ENCODE measurements at regions not wholly inside any gene's neighbourhood (a gene's known extent, or its start where the extent isn't known, plus 50 kb on each side); places are given as distances from the start of the nearest gene placed in this dataset.

DNA sequence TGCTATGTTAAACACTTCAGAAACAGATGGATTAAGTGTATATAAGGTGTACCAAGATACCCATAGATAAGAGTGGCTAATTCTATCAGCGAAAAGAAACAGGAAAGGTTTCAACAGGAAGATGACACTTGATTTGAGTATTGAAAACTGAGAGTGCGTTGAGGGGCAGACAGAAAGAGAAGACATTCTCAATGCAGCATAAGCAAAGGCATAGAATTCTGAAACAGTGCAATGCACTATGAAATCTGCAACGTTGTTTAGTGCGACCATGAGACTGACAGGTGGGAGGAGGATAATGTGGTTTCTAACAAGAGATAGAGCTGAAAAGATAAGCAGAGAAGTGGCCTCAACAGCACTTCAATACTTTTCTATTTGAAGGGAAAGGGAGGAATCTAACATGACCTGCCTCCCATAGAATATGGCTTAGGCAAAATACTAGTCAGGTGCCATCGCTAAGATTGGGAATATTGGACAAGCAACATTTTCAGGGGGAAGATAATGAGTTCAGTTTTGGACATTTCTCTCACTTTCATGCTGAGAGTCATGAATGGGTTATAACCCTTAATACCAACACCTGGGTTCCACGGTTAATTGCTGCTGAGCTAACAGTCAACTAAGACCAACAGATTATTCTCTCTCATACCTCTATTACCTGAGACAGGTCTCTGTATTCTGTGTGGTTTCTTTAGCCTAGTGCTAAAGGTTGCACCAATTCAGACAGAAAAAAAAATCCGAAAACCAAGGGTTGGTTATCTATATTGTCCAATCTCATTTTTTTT, 312.9 kb upstream of the ARID1B start:
- Mint-ChIP-seq H3K4me3 (no peak overlapping the region), H3K4me1 (no peaks in the 10 kb centered on the region), H3K27ac (no peak overlapping the region), H3K36me3 (ENCODE audit: low read depth) (no peaks in the 10 kb centered on the region), H3K9me3 (no peaks in the 10 kb centered on the region), H3K27me3 (peaks cover 8% of the 10 kb centered on the region)
- intact Hi-C loops (cut with micrococcal nuclease) = no loop called here
- DNase-seq = no peak

DNA sequence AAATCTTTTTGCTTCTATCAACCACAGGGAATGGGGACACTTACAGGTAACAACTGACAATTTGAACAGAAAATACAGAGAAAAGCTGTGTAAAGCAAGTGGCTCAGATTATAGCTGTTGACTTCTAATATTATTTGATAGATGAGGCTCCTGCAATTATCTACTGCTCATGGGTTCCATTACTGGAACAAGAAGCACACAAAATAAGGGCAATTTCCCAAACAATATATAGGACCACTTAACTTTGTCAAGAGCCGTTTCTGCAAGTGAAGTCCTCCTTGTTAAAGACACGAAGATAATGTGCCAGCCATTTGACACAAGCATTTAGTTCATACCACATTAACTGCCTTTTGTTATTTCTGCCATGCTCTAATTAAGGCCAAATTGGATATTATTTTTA, 315.5 kb upstream of the ARID1B start:
- H3K27ac Mint-ChIP-seq = no peak overlapping the region
- H3K4me1 Mint-ChIP-seq = no peaks in the 10 kb centered on the region
- intact Hi-C loops (cut with micrococcal nuclease) = no loop called here
- no peaks in the 10 kb centered on the region for H3K9me3 Mint-ChIP-seq
- no peaks in the 10 kb centered on the region for H3K36me3 Mint-ChIP-seq (ENCODE audit: low read depth)
- H3K4me3 Mint-ChIP-seq = no peak overlapping the region
- peaks cover 8% of the 10 kb centered on the region for H3K27me3 Mint-ChIP-seq
- no peak for DNase-seq

GRCh38 chr6:156457601-156458000, 319.6 kb upstream of the ARID1B start:
- Mint-ChIP-seq H3K27ac (no peak overlapping the region), H3K9me3 (no peaks in the 10 kb centered on the region), H3K4me1 (no peaks in the 10 kb centered on the region), H3K27me3 (peaks cover 6% of the 10 kb centered on the region), H3K4me3 (no peak overlapping the region), H3K36me3 (ENCODE audit: low read depth) (no peaks in the 10 kb centered on the region)
- no peak for DNase-seq
- intact Hi-C loops (cut with micrococcal nuclease) = no loop called here

DNA sequence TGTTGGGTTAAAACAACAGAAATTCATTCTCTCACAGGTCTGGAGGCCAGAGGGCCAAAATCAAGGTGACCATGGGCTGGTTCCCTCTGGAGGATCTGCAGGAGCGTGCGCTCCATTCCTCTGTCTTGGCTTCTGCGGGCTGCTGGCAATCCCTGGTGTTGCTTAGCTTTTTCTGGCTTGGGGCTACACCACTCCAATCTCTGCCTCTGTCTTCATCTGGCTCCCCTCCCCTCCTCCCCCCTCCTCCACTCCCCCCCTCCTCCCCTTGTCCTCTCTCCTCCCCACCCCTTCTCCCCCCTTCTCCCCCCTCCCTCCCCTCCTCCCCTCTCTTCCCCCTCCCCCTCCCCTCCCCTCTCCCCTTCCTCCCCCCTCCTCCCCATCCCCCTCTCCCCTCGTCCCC, 321.3 kb upstream of the ARID1B start:
- no peak for DNase-seq
- H3K4me3 Mint-ChIP-seq = no peak overlapping the region
- H3K9me3 Mint-ChIP-seq = no peaks in the 10 kb centered on the region
- intact Hi-C loops (cut with micrococcal nuclease) = no loop called here
- H3K27me3 Mint-ChIP-seq = no peaks in the 10 kb centered on the region
- H3K4me1 Mint-ChIP-seq = no peaks in the 10 kb centered on the region
- no peak overlapping the region for H3K27ac Mint-ChIP-seq
- H3K36me3 Mint-ChIP-seq (ENCODE audit: low read depth) = no peaks in the 10 kb centered on the region

DNA sequence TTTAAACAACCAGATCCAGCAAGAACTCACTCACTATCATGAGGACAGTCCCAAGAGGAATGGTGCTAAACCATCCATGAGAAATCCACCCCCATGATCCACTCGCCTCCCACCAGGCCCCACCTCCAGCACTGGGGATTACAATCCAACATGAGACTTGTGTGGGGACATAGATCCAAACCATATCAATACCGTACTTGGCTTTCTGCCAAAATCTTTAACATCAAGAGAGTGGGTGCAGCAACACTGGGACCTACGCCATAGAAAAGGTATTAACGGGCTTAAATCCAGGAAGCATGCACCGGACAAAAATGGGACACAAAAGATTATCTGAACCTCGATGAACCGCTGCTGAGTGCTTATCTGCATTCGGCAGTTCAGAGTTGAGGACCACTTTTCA, 322.3 kb upstream of the ARID1B start:
- Mint-ChIP-seq H3K4me1 (no peaks in the 10 kb centered on the region), H3K27me3 (no peaks in the 10 kb centered on the region), H3K36me3 (ENCODE audit: low read depth) (no peaks in the 10 kb centered on the region), H3K27ac (no peak overlapping the region), H3K9me3 (no peaks in the 10 kb centered on the region), H3K4me3 (no peak overlapping the region)
- no peak for DNase-seq
- intact Hi-C loops (cut with micrococcal nuclease) = no loop called here

DNA sequence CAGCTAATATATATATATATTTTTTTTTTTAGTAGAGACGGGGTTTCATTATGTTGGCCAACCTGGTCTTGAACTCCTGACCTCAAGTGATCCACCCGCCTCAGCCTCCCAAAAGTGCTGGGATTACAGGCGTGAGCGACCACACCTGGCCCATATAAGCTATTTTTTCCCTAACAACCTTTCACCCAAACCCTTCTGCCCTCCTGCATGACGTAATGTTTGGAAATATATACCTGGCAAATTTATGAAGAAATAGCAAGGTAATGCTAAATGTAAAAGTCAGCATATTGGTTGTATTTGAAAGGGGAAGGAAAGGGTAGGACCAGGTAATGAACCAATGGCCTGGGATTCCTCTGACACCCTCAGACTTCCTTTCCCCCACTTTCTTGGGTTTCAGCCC, 325.5 kb upstream of the ARID1B start:
- Mint-ChIP-seq H3K9me3 (no peaks in the 10 kb centered on the region), H3K4me3 (no peak overlapping the region), H3K36me3 (ENCODE audit: low read depth) (no peaks in the 10 kb centered on the region), H3K4me1 (no peaks in the 10 kb centered on the region), H3K27ac (no peak overlapping the region), H3K27me3 (no peaks in the 10 kb centered on the region)
- intact Hi-C loops (cut with micrococcal nuclease) = no loop called here
- no peak for DNase-seq

GRCh38 chr6:156451088-156451487, 326.1 kb upstream of the ARID1B start:
- Mint-ChIP-seq H3K9me3 (no peaks in the 10 kb centered on the region), H3K4me1 (no peaks in the 10 kb centered on the region), H3K27me3 (no peaks in the 10 kb centered on the region), H3K36me3 (ENCODE audit: low read depth) (no peaks in the 10 kb centered on the region), H3K27ac (no peak overlapping the region), H3K4me3 (no peak overlapping the region)
- no peak for DNase-seq
- intact Hi-C loops (cut with micrococcal nuclease) = no loop called here

GRCh38 chr6:156450421-156450820, 326.8 kb upstream of the ARID1B start:
- no peaks in the 10 kb centered on the region for H3K27me3 Mint-ChIP-seq
- intact Hi-C loops (cut with micrococcal nuclease) = no loop called here
- no peak overlapping the region for H3K27ac Mint-ChIP-seq

DNA sequence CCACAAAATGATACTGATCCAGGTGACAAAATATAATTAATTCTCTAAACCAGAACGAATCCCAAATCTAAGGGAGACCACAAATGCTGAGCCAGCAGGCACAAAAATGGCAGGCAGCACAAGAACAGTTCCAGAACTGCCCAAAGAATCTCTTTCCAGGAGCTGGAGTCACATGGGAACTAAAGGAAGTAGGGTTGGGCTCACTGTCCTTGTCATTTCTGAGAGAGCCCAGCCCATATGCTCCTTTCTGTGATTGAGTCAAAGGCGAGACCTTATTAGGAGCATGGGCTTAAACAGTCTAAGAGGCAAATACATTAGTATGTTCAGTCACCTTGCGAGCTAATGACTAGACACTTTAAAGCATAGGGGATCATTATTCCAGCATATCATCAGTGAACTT, 327.6 kb upstream of the ARID1B start:
- intact Hi-C loops (cut with micrococcal nuclease) = no loop called here
- Mint-ChIP-seq H3K4me3 (no peak overlapping the region), H3K9me3 (no peaks in the 10 kb centered on the region), H3K27ac (no peak overlapping the region), H3K36me3 (ENCODE audit: low read depth) (no peaks in the 10 kb centered on the region), H3K27me3 (no peaks in the 10 kb centered on the region), H3K4me1 (no peaks in the 10 kb centered on the region)
- DNase-seq = no peak

More at GRCh38 chr6:156450421-156450820, 326.8 kb upstream of the ARID1B start:
- Mint-ChIP-seq H3K4me3 (no peak overlapping the region), H3K9me3 (no peaks in the 10 kb centered on the region), H3K36me3 (ENCODE audit: low read depth) (no peaks in the 10 kb centered on the region), H3K4me1 (no peaks in the 10 kb centered on the region)
- DNase-seq = no peak

GRCh38 chr6:156449128-156449527, 328.1 kb upstream of the ARID1B start:
- no peak overlapping the region for H3K27ac Mint-ChIP-seq
- H3K27me3 Mint-ChIP-seq = no peaks in the 10 kb centered on the region
- H3K4me1 Mint-ChIP-seq = no peaks in the 10 kb centered on the region
- H3K36me3 Mint-ChIP-seq (ENCODE audit: low read depth) = no peaks in the 10 kb centered on the region
- no peaks in the 10 kb centered on the region for H3K9me3 Mint-ChIP-seq
- intact Hi-C loops (cut with micrococcal nuclease) = no loop called here
- H3K4me3 Mint-ChIP-seq = no peak overlapping the region
- DNase-seq = no peak

DNA sequence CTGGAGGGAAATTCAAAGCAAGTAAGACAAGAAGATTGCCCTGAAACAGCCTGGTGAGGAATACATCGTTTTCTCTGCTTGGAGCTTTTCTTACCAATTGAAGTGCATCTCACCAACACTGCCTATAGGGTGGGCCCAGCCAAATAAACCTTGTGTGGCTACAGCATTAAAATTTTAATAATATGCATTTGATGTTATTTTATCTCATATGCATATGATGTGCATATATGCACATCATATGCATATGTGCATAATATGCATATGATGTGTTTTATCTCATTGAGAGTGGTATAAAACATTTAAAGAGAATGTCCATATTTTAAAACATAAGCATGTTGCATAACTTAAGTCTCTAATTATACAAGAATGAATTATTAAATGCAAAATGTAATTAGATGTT, 328.6 kb upstream of the ARID1B start:
- DNase-seq = no peak
- Mint-ChIP-seq H3K27me3 (no peaks in the 10 kb centered on the region), H3K4me1 (no peaks in the 10 kb centered on the region), H3K4me3 (no peak overlapping the region), H3K36me3 (ENCODE audit: low read depth) (no peaks in the 10 kb centered on the region), H3K27ac (no peak overlapping the region), H3K9me3 (no peaks in the 10 kb centered on the region)
- intact Hi-C loops (cut with micrococcal nuclease) = no loop called here

DNA sequence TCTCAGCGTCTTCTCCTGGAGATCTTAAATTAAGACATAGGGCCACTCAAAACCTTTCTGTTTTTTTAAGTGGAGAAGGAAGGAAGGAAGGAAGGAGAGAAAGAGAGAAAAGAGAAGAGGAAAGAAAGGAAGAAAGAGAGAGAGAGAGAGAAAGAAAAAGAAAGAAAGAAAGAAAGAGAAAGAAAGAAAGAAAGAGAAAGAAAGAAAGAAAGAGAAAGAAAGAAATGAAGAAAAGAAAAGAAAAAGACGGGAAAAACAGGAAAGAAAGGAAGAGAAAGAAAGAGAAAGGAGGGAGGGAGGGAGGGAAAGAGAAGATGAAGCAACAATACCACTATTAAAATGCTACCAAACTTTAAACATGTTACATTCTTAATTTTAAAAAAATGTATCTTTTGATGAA, 336.5 kb upstream of the ARID1B start:
- intact Hi-C loops (cut with micrococcal nuclease) = no loop called here
- no peak overlapping the region for H3K27ac Mint-ChIP-seq
- no peaks in the 10 kb centered on the region for H3K36me3 Mint-ChIP-seq (ENCODE audit: low read depth)
- no peaks in the 10 kb centered on the region for H3K4me1 Mint-ChIP-seq
- no peaks in the 10 kb centered on the region for H3K27me3 Mint-ChIP-seq
- H3K4me3 Mint-ChIP-seq = no peak overlapping the region
- DNase-seq = no peak
- H3K9me3 Mint-ChIP-seq = no peaks in the 10 kb centered on the region

DNA sequence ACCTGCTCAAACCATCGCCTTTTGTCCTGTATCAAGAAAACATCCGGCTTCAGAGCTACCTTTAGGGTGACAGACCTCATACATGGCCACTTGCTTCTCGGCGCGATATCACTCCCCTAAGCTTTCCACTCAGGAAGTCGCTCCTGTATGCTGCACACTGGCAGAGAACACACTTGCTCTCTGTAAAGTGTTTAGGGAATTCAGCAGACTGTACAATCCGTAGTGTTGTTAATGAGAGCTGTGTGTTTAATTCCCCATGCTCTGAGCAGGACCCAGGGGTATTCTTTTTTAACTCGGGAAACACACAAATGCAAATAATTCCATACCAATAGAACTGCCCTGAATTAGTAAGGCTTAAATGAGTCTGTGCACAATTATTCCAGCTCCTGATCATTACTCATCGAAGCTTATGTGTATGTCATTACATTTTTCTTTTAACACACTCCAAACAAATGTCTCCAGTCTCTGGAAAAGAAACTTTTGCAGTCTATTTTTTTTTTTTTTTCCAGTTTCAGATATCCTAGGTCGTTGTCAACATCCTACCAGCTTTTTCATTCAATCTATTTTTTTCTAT, 338.7 kb upstream of the ARID1B start:
- Mint-ChIP-seq H3K27ac (no peak overlapping the region), H3K4me3 (no peak overlapping the region), H3K27me3 (no peaks in the 10 kb centered on the region), H3K4me1 (no peaks in the 10 kb centered on the region), H3K36me3 (ENCODE audit: low read depth) (no peaks in the 10 kb centered on the region), H3K9me3 (peaks cover 5% of the 10 kb centered on the region)
- intact Hi-C loops (cut with micrococcal nuclease) = no loop called here
- DNase-seq = no peak

DNA sequence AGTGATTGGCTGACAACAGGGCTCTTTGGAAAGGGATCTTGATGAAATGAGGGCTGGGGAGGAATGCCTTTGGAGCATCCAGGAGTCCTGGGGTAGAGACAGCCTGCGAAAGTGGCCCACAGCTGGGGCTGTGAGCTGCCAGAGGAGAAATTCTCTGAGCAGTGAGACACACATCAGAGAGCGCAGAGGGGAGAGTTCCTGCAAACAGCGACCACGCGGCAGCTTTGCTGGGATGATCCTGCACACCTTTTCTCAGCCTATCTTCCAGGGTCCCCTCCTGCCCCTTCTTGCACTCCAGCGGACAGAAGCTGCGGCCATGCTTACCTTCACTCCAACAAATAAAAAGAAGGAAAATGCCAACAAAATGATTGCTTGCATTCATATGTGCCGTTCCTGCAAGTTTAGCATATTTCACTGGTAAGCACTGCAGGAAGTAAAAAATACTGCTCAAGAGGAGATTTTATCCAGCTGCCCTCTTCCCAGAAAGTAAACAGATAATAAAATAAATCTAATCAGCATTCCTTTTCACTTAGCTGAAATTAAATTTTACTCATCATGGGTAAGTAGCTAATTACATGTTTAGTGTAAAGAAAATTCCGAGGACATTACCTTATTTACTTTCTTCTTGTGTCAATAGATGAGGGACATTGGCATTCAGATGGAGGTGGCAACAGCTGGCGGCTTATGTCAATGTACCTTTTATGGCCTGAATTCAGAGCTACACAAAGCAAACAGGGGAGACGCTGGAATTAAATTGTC, 339.9 kb upstream of the ARID1B start:
- no peaks in the 10 kb centered on the region for H3K4me1 Mint-ChIP-seq
- intact Hi-C loops (cut with micrococcal nuclease) = no loop called here
- peaks cover 5% of the 10 kb centered on the region for H3K9me3 Mint-ChIP-seq
- H3K27me3 Mint-ChIP-seq = no peaks in the 10 kb centered on the region
- no peak for DNase-seq
- no peaks in the 10 kb centered on the region for H3K36me3 Mint-ChIP-seq (ENCODE audit: low read depth)
- no peak overlapping the region for H3K4me3 Mint-ChIP-seq
- no peak overlapping the region for H3K27ac Mint-ChIP-seq
